HEK293T (cell line): ENCODE measurements at regions not wholly inside any gene's neighbourhood (a gene's known extent, or its start where the extent isn't known, plus 50 kb on each side); places are given as distances from the start of the nearest gene placed in this dataset.

Source experiments
- ARNT ChIP-seq: fragments of 450-650 bp; IDR thresholded peaks from 2 replicates; pipeline ENCODE4 v1.6.1; 2017; ENCODE audit warnings: mild to moderate bottlenecking
- BHLHE40 ChIP-seq: fragments of 450-650 bp; IDR thresholded peaks from 2 replicates; pipeline ENCODE4 v1.6.1; 2016; ENCODE audit warnings: mild to moderate bottlenecking, moderate library complexity, borderline replicate concordance
- FOXA1 ChIP-seq: fragments of 450-650 bp; IDR thresholded peaks from 2 replicates; pipeline ENCODE4 v1.6.1; 2016; ENCODE audit warnings: mild to moderate bottlenecking
- FOXK2 ChIP-seq: fragments of 450-650 bp; IDR thresholded peaks from 2 replicates; pipeline ENCODE4 v1.6.1; 2016; ENCODE audit warnings: mild to moderate bottlenecking
- FOXM1 ChIP-seq: fragments of 450-650 bp; IDR thresholded peaks from 2 replicates; pipeline ENCODE4 v1.6.1; 2017; ENCODE audit warnings: mild to moderate bottlenecking, borderline replicate concordance
- HDGF ChIP-seq: fragments of 450-650 bp; IDR thresholded peaks from 2 replicates; pipeline ENCODE4 v1.6.1; 2017; ENCODE audit warnings: antibody characterized with exemption, borderline replicate concordance
- L3MBTL2 ChIP-seq: fragments of 450-650 bp; conservative IDR thresholded peaks from 2 replicates; pipeline ENCODE4 v1.6.1; 2016; ENCODE audit warnings: mild to moderate bottlenecking
- LEF1 ChIP-seq: fragments of 450-650 bp; IDR thresholded peaks from 2 replicates; pipeline ENCODE4 v1.6.1; 2017; ENCODE audit warnings: mild to moderate bottlenecking, borderline replicate concordance
- NFRKB ChIP-seq: fragments of 450-650 bp; IDR thresholded peaks from 2 replicates; pipeline ENCODE4 v1.6.1; 2016; ENCODE audit warnings: mild to moderate bottlenecking, moderate library complexity
- SP1 ChIP-seq: fragments of 450-650 bp; IDR thresholded peaks from 2 replicates; pipeline ENCODE4 v1.6.1; 2017
- SUZ12 ChIP-seq: fragments of 450-650 bp; IDR thresholded peaks from 2 replicates; pipeline ENCODE4 v1.6.1; 2016; ENCODE audit warnings: mild to moderate bottlenecking
- TARDBP ChIP-seq: fragments of 450-650 bp; IDR thresholded peaks from 2 replicates; pipeline ENCODE4 v1.6.1; 2016
- TF ChIP-seq, protein P1 (sequence below): fragments of 450-650 bp; IDR thresholded peaks from 2 replicates; pipeline ENCODE4 v1.6.1; 2016

DNA sequence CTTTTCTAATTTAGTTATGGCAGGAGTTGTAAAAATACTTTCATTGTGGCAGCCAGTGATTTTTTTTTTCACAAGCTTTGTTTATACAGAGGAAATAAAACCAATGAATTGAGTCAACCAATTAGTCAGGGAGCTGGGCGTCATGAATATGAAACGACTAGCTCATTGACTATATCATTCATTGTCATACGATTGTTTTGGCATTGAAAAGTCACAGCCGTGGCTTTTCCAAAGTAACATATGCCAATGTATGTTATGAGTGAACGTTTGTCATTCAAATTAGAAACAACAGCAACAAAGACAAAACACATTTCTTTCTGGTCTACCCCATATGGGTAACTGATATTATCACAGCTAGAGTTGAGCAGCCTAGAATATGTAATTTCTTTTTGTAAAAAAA is 810.6 kb downstream of the EPHA7 start:
- TF ChIP-seq L3MBTL2: no peak
- TF ChIP-seq FOXA1: no peak
- TF ChIP-seq NFRKB: no peak
- no peak for TF ChIP-seq FOXK2
- TF ChIP-seq, protein P1, sequence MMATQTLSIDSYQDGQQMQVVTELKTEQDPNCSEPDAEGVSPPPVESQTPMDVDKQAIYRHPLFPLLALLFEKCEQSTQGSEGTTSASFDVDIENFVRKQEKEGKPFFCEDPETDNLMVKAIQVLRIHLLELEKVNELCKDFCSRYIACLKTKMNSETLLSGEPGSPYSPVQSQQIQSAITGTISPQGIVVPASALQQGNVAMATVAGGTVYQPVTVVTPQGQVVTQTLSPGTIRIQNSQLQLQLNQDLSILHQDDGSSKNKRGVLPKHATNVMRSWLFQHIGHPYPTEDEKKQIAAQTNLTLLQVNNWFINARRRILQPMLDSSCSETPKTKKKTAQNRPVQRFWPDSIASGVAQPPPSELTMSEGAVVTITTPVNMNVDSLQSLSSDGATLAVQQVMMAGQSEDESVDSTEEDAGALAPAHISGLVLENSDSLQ: no peak
- no peak for TF ChIP-seq SUZ12
- no peak for TF ChIP-seq LEF1
- no peak for TF ChIP-seq TARDBP
- TF ChIP-seq ARNT: no peak
- TF ChIP-seq HDGF: no peak
- no peak for TF ChIP-seq SP1
- no peak for TF ChIP-seq BHLHE40
- no peak for TF ChIP-seq FOXM1
